CD4-positive, alpha-beta T cell treated with Interferon alpha-2 for 1 hour (primary cell): ENCODE measurements at regions not wholly inside any gene's neighbourhood (a gene's known extent, or its start where the extent isn't known, plus 50 kb on each side); places are given as distances from the start of the nearest gene placed in this dataset.
"Not testable (repeated sequence)": the region's sequence is repeated elsewhere in the genome, so short reads cannot be mapped to it uniquely, and the experiment has no call there.

Experiments
- DNase-seq, 2 donors: peaks; one replicate each; pipeline ENCODE4 v3.0.0-alpha.2; 2020 to 2022

GRCh38 chr2:75982719-75983118 lies 272.0 kb upstream of the GCFC2 start:
- no peak for DNase-seq

GRCh38 chr2:75964646-75965045 lies 253.9 kb upstream of the GCFC2 start:
- DNase-seq: no peak

DNA sequence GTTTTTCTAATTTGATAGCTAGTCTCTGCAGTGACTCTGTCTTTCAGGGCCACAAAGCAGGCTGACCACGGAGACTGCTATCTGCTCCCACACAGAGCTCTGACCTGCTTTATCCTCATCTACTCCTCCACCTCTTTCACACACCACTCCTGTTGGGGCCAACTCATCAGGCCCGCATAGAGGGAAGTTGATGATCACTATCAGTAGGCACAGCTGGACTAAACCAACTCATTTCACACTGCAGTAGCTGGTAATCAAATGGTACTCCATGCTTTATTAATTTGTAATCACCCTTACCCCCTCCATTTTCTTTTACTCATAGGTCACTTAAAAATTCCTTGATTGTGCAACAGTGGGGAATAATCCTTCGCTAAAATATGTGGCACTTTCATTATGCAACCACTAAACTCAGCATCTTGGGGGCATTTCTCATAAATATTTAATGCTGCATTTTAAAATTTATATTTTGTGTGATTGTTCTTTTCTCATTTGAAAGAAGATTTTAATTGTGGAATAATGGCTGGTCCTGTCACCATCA lies 249.8 kb upstream of the GCFC2 start:
- DNase-seq: no peak

DNA sequence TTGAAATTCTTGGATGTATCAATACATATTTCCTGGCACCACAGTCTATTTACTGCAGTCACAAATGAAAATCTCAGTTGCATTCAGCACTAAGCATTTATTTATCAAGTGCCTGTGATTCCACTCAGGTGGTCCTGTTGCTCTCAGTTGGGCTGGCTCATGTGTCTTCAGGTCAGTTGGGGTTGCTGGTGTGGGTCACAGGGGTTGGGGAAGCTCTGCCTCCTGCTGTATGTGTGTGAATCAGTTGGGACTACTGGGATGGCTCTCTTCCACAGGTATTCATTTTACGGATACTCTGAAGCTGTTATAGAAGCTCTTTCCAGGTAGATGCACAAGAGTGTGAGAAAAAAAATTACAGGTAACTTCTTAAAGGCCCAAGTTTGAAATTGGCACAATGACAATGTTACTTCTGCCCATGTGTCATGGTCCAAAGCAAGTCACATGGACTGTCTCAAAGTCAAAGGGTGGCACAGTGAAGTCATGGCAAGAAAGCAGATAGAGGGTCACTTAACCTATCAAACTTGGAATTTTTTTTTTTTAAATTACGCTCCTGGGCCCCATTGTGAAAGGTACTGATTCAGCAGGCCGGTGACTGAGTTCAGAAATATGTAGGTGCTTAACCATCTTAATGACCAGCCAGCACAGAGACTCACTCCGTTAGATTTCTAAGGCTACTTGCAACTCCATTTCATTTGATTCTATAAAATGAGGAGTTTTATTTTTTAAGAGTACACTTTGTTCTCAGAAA lies 249.2 kb upstream of the GCFC2 start:
- no peak for DNase-seq

- no peak for DNase-seq
These were observed 244.0 kb upstream of the GCFC2 start for GRCh38 chr2:75954761-75955160.

DNA sequence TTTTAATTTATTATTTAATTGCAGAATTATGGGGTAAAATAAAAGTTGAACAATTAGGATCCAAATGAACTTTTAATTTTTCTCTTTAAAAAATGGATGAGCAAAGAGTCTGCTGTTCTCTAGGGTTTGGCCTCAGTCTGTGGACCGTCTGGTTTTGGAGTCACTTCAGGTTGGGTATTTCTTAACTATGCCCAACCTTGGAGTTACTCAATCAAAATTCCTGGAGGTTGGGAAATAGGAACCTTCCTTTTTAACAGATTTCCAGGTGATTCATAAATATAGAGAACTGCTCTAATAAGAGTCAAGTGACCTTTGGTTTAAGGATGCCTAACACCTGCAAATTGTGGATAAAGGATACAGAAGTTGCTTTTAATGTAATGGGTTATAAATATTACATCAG lies 241.5 kb upstream of the GCFC2 start:
- DNase-seq: no peak

- no peak for DNase-seq
These were observed 238.8 kb upstream of the GCFC2 start for GRCh38 chr2:75949385-75950030.

DNA sequence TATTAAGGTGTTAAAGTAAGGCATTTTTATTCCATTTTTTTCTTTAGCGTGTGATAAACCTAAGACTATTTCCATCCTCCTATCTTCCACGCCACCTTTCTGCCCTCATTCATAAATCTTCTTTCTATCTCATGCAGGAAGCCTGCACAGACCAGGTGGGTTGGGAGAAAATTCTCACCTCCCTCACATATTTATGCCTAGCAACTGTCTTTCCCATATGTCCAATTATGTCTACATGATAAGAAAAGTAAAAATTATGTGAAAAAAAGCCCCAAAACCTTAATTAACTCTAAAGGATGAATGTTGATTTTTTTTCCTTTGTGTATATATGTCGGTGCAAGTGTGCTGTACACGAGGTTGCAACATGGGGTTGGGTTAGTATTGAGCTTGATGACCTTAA lies 225.6 kb upstream of the GCFC2 start:
- DNase-seq: no peak

GRCh38 chr2:75932996-75933395 lies 222.3 kb upstream of the GCFC2 start:
- no peak for DNase-seq

- no peak for DNase-seq
These were observed 217.4 kb upstream of the GCFC2 start for GRCh38 chr2:75928093-75928492.

DNA sequence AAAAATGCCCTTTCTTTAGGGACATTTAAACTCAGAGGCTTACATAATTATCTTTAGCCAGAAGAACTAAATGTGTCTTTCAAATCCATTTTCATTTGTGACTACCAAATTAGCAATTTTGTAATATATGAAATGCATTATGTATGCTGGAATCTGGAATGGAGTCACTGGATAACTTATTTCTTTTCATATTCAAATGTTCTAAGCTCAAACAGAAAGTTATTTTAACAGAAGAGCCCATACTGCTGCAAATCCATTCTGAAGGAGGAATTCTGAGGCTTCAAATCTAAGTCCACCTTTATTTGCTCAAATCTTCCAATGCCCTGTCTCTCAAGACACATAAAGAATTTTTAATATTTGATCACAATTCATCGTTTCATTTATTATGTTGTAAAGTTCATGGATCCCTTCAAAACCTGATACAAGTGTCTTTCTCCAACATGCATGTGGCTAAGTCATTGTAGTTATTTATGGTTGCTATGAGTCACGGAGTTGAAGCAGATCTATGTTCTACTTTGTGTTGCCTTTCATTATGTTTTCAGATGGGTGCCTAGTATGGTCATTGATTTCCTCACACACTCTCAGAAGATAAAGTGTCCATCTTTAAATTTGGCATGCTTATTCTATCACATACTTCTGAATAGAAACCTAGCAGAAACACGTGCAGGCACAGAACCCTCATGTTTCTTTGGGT lies 214.8 kb upstream of the GCFC2 start:
- no peak for DNase-seq

DNA sequence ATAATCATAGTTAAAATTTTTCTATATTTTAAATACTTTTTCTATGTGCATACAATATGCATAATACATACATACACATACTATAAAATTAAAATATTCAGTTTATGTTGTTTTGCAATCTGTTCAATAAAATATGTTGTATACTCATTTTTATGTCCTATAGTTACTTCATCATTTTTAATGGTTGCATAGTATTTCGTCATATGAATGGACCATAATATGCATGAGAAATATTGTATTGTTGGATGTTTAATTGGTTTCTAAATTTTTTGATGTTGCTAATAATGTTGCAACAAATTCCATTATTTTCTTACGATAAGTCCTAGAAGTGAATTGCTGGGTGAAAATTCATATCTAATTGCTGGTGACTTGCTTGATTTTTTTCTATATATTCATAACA lies 211.5 kb upstream of the GCFC2 start:
- DNase-seq: no peak

DNA sequence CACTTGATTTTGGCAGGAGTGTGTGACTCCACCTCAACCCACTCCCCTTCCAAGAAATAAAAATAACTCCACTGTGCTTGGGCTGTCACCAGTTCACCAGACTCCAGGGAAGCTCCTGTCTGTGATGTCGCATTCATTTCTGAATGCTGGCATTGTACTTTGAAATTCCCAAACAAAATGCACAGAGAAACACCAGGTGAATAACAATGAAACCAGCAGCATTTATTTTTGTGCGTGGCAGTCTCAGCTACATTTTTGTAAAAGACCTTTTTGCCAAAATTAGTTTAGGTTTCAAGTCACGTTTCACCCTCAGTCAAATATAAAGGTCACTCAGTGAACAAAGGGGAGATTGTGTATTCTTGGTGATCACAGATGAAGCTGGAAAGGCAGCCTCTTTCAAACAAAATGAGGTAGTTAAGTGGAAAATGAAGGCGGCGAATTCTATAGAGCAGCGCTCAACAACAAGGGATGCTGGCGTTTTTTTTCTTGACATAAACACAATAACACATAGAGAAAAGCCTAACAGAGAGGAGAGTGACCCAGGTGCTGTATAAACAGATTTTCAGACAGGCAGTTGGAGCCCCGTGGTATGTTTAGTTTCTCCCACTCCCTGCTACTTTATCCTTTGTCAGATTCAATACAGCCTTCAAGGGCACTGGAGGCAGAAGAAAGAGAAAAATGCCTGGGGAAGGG lies 210.3 kb upstream of the GCFC2 start:
- no peak for DNase-seq

DNA sequence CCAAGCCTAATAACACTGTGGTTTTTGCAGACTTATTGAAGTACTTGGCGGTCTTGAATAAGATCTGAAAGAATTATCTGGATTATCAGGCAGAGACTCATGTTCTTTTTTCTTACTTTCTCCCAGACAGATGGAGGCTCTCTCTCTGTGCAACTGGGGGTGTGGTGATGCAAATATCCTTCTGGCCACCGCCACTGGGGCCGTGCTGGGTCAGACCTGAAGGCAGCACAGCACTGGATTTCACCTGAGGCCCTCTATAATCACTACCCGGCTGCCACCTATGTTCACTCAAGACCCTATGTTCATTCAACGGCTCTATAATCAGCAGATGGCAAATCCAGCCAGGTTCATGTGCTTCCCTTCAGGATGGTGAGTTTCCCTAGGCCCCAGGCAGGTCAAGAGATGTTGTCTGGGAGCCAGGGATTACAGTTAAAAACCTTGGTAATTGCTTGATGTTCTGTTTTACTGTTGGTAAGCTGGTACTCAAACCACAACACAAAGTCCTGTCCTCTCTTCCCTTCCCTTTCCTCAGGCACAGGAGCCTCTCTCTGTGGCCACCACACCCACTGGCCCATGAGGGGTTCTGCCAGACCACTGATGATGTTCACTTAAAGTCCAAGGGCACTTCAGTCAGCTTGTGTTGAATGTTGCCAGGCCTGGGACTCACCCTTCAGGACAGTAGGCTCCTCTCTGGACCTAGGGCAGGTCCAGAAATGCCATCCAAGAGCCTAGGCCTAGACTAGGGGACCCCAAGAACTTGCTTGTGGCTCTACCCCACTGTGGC lies 205.3 kb upstream of the GCFC2 start:
- DNase-seq: no peak

DNA sequence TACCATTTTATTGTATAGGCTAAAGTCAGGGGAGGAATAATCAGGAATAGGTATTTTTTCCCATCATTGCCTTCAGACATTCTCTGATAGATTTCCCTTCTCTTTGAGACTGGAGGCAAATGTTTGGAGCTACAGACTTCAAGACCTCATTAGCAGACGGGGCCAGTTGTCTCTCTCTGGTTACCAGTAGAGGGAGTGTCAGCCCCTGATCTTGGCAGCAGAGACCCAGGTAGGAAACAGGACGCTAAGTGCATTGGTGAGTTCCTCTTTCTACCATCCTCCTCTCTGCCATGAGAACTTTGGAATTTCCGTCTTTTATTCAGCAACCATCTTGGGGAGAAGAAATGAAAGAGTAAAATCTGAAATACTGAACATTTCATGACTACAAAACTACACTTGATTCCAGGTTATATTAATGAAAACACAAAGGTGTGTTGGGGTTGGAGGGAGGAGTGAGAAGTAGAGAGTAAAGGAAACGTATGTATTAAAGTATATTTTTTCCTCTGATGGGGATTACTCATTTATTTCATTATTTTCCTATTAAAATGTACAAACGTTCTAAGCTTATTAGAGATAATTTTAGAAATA lies 186.2 kb upstream of the GCFC2 start:
- no peak for DNase-seq

DNA sequence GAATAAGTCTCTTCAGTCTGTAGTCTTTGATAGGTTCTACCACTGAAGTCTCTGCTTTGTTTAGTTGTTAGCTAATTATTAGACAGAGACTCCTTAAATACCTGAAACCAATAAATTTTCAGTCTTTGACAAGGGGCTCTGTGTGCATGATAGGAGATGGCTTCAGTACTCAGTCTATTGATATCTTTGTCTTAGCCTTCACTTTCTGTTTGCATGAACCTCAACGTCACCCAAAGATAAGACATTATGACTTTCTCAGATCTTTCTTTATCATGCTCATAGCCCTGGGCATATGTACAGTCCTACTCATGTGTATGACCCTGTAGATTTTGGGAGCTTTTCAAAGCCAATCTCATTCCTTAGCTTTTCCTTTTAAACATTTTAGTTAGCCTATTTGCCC lies 183.5 kb upstream of the GCFC2 start:
- DNase-seq: no peak

DNA sequence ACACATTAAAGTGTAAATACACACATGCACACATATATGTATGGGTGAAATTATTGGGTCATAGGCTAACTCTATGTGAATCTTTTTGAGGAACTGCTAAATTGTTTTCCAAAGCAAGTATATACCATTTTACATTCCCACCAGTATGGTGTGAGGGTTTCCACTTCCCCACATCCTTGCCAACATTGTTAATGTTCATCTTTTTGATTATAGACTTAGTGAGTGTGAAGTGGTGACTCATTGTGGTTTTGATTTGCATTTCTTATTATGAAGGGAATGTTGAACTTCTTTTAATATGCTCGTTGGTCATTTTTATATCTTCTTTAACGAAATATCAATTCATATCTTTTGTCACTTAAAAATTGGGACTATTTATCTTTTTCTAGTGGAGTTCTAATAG lies 181.8 kb upstream of the GCFC2 start:
- DNase-seq: no peak

GRCh38 chr2:75882530-75882929 lies 171.8 kb upstream of the GCFC2 start:
- DNase-seq: no peak

DNA sequence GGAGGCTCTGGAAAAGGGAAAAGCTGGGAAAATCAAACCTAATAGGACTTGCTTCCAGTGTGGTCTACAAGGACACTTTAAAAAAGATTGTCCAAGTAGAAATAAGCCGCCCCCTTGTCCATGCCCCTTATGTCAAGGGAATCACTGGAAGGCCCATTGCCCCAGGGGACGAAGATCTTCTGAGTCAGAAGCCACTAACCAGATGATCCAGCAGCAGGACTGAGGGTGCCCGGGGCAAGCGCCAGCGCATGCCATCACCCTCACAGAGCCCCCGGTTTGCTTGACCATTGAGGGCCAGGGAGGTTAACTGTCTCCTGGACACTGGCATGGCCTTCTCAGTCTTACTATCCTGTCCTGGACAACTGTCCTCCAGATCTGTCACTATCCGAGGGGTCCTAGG lies 164.9 kb upstream of the GCFC2 start:
- DNase-seq: not testable (repeated sequence)

GRCh38 chr2:75871762-75872614 lies 161.3 kb upstream of the GCFC2 start:
- not testable (repeated sequence) for DNase-seq

- no peak for DNase-seq
These were observed 160.0 kb upstream of the GCFC2 start for GRCh38 chr2:75870651-75871137.
